22Rv1 (cell line): ENCODE measurements at regions not wholly inside any gene's neighbourhood (a gene's known extent, or its start where the extent isn't known, plus 50 kb on each side); places are given as distances from the start of the nearest gene placed in this dataset.

ENCODE experiments used
- H3K27ac ChIP-seq: fragments of 450-650 bp; 2 replicates; pipeline ENCODE4 v1.5.1; 2017
- ZFX ChIP-seq: fragments of 450-650 bp; IDR thresholded peaks from 2 replicates; pipeline ENCODE4 v1.6.1; 2017; ENCODE audit warnings: antibody characterized with exemption, borderline replicate concordance
- TF ChIP-seq, protein P1 (sequence below): fragments of 450-650 bp; IDR thresholded peaks from 2 replicates; pipeline ENCODE4 v1.5.1; 2017; ENCODE audit warnings: mild to moderate bottlenecking

DNA sequence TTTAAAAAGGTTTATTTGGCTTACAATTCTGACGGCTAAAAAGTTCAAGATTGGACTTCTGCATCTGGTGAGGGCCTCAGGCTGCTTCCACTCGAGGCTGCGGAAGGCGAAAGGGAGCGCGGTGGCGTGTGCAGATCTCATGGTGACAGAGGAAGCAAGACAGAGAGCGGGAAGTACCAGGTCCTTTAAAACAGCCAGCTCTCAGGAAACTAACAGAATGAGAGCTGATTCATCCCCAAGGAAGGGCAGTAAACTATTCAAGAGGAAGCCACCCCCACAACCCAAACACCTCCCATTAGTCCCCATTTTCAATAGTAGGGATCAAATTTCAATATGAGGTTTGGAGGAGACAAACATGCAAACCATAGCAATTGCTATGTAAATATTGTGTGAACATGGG, 2144.2 kb upstream of the AGA start:
- no peak overlapping the region for H3K27ac ChIP-seq
- TF ChIP-seq ZFX = no peak
- TF ChIP-seq, protein P1, sequence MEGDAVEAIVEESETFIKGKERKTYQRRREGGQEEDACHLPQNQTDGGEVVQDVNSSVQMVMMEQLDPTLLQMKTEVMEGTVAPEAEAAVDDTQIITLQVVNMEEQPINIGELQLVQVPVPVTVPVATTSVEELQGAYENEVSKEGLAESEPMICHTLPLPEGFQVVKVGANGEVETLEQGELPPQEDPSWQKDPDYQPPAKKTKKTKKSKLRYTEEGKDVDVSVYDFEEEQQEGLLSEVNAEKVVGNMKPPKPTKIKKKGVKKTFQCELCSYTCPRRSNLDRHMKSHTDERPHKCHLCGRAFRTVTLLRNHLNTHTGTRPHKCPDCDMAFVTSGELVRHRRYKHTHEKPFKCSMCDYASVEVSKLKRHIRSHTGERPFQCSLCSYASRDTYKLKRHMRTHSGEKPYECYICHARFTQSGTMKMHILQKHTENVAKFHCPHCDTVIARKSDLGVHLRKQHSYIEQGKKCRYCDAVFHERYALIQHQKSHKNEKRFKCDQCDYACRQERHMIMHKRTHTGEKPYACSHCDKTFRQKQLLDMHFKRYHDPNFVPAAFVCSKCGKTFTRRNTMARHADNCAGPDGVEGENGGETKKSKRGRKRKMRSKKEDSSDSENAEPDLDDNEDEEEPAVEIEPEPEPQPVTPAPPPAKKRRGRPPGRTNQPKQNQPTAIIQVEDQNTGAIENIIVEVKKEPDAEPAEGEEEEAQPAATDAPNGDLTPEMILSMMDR = no peak

DNA sequence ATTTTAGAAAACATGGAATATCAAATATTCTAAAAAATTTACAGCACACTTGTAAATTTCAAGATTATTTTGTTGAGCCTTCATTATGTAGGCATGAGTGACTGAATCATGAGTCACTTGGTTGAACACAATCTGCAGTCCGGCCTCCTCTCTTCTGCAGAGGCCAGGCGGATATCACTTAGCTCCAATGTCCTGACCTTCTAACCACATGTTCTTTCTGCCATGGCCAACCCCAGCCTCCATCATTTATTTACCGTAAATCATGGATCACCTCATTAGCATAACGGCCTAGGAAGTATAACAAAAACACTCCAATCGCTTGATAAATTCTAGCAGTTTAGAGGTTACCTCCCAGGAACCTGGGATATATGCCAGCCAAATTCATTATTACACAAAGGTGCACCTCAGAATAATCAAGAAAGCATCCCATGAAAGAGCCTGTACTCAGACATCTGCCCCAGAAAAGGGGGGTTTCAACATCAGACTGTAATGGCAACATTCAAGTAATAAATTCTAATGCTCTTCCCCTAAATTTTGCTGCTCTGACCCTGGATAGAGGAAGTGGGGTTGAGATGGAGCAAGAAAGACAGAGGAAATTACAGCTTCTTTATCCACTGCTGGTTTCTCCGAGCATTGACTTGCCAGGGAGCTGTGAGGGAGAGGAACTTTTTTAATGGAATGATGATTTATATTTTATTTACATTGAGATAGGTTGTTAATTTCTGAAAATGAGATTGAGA, 2153.6 kb upstream of the AGA start:
- H3K27ac ChIP-seq = no peak overlapping the region
- TF ChIP-seq ZFX = no peak
- TF ChIP-seq, protein P1 = no peak

DNA sequence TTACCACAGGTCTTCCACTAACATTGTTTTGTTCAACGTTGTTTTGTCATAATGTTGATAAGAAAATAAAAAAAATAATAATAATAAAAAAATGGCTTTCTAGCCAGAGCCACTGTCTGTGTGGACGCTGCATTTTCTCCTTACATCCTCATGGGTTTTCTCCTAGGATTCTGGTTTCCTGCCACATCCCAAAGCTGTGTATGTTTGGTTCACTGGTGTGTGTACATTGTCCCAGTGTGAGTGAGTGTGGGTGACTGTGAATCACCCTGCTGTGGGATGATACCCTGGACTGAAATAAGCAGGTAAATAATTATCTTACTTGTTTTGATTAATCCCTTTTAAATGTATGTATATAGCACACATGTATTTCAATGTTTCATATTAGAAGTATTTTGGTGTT, 2154.4 kb upstream of the AGA start:
- H3K27ac ChIP-seq = no peak overlapping the region
- no peak for TF ChIP-seq ZFX
- TF ChIP-seq, protein P1 = no peak

DNA sequence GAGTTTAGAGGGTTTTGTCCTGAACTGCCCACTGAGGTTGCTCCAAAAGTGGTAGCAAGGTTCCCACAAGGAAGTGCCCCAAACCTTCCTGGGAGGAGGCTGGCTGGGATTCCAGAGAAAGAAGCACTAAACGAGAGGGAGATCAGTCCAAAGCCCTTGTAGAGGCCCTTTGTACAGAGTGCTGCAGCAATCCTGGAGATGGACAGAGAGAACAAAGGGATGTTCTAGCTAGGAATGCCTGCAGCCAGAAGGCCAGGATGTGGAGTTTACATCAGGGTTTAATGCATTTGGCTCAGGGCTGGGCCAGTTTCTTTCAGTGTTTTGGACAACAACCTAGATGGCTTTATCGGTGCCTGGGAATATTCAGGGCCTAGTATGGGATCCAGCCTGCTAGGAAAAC, 2155.1 kb upstream of the AGA start:
- TF ChIP-seq, protein P1 = no peak

DNA sequence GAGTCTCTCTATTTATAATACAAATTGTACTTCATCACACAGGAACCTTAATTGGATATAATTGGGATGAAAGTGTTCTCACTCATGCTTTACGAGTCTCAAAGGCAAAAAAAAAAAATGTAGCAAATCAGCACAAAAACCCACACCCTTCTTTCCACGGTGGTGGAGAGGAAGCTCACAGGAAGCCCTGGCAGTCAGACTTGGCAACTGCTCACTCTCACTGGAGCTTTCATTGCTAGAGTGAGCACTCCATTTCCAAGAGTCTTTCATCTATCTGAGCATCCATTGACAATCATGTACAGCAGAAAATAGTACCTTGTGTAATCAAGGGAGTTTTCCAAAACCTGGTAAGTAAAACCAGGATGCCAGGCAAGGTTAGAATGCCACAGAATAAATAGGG, 2159.4 kb upstream of the AGA start:
- TF ChIP-seq, protein P1 = no peak
- TF ChIP-seq ZFX = no peak
- H3K27ac ChIP-seq = no peak overlapping the region

More for the DNA sequence above, 2155.1 kb upstream of the AGA start:
- H3K27ac ChIP-seq = no peak overlapping the region

DNA sequence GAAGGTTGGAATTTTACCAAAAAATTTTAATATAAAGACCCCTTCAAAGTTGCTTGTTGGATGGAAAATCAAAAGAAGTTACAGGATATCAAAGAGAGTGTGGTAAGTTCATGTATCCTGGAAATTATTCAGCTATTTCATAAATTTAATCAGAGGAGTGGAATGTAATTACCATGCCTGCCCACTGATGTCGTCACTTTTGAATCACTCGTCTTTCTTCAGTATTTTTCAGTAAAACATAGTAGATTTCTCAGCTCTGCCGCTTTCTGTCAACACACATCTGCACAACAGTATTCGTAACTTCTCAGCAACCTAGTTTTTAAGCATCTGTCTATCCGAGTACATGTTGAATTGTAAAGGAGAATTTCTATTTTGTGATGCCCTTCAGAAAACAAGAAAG, 2163.0 kb upstream of the AGA start:
- TF ChIP-seq ZFX = no peak
- TF ChIP-seq, protein P1 = no peak
- no peak overlapping the region for H3K27ac ChIP-seq

DNA sequence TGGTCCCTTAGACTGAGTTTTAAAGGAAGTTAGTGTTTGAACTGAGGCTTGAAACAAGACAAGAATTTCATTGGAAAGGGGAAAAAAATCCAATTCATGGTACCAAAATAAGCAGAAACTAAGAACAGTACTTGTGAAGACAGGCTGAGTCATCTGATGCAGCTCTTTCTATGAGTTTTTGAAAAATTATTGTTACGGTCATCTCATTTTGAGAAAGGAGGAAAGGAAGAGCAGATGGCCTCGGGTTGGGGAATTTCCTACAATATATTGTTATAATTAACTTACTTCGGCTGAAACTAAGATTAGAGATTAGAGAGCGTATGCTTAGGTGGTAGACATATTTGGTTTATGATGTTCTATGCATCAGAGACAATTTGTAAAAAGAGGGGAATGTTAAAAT, 2164.8 kb upstream of the AGA start:
- no peak overlapping the region for H3K27ac ChIP-seq
- TF ChIP-seq, protein P1 = no peak
- no peak for TF ChIP-seq ZFX
